Nephron (organoid): ENCODE measurements at regions not wholly inside any gene's neighbourhood (a gene's known extent, or its start where the extent isn't known, plus 50 kb on each side); places are given as distances from the start of the nearest gene placed in this dataset.

Experiments used
- H3K27ac Mint-ChIP-seq, 3 experiments: 2 replicates each; pipeline ENCODE4 v1.8.0; 2020; ENCODE audit warnings: mixed read lengths in 3 of 3, mild to moderate bottlenecking in 2 of 3, moderate library complexity in 1 of 3
- H3K27me3 Mint-ChIP-seq: 2 replicates; pipeline ENCODE4 v1.8.0; 2021; ENCODE audit warnings: low read depth, mild to moderate bottlenecking, moderate library complexity, mixed read lengths
- H3K36me3 Mint-ChIP-seq: 2 replicates; pipeline ENCODE4 v1.8.0; 2020; ENCODE audit warnings: low read depth, mixed read lengths
- H3K4me1 Mint-ChIP-seq: 2 replicates; pipeline ENCODE4 v1.8.0; 2020; ENCODE audit warnings: mixed read lengths
- H3K4me3 Mint-ChIP-seq, 3 experiments: 2 replicates each; pipeline ENCODE4 v1.8.0; 2020; ENCODE audit warnings: mild to moderate bottlenecking in 3 of 3, mixed read lengths in 3 of 3, moderate library complexity in 2 of 3
- H3K9me3 Mint-ChIP-seq: 2 replicates; pipeline ENCODE4 v1.8.0; 2020; ENCODE audit warnings: mixed read lengths
- CTCF ChIP-seq, 3 experiments: fragments of 200-600 bp; sonication (generic); IDR thresholded peaks; one replicate each; pipeline ENCODE4 v1.5.0; 2021; ENCODE audit warnings: antibody characterized with exemption in 3 of 3; ENCODE audit not compliant: unreplicated experiment in 3 of 3

DNA sequence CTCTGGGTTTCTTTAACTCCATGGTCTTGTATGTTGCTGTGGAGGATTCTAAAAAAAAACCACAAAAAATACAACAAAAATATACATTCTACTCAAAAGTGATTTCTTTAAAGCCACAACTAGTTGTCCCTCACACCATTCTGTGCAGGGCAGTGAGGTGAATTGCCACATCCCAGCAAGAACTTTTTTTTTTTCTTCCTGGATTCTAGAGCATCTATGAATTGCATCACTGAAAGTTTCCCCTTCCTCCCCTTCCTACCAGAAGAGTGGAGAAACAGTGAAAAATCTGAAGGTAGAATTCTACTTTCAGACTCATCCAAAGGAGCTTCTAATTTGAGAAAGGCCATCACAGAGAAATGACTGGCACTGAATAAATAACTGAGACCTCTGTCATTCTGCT, 395.3 kb downstream of the AEBP2 start:
- Mint-ChIP-seq H3K36me3 (no peaks in the 10 kb centered on the region), H3K27me3 (no peaks in the 10 kb centered on the region), H3K4me1 (peaks cover 12% of the 10 kb centered on the region), H3K9me3 (peaks cover 5% of the 10 kb centered on the region), H3K27ac (peak overlapping the region; percentile 4 to 64 (median 14)), H3K4me3 (no peak overlapping the region)
- TF ChIP-seq CTCF (IDR thresholded peaks at IDR 0.05; ENCODE audit: unreplicated experiment in 3 of 3), result no peak

GRCh38 chr12:19836056-19836455, 396.8 kb downstream of the AEBP2 start:
- Mint-ChIP-seq H3K36me3 (no peaks in the 10 kb centered on the region), H3K4me3 (no peak overlapping the region), H3K27me3 (no peaks in the 10 kb centered on the region), H3K9me3 (peaks cover 5% of the 10 kb centered on the region), H3K4me1 (peaks cover 4% of the 10 kb centered on the region), H3K27ac (peak overlapping the region in 1 of 3 experiments; percentile 7)
- no peak for TF ChIP-seq CTCF (IDR thresholded peaks at IDR 0.05; ENCODE audit: unreplicated experiment in 3 of 3)

DNA sequence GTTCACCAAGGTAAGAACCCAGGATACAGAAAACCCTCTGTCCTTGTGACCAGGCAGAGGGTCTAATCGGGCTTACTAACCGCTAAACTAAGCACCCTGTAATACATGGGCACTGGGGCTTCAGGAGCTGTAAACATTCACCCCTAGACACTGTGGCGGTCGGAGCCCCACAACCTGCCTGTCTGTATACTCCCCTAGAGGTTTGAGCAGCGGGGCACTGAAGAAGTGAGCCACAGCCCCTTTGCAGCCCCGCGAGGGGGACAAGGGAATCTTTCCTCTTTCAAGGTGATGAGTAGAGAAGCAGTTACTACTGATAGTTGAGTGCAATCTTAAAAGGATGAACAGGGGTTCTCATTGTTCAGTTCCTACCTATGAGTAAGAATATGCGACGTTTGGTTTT, 397.2 kb downstream of the AEBP2 start:
- Mint-ChIP-seq H3K27me3 (no peaks in the 10 kb centered on the region), H3K4me3 (no peak overlapping the region), H3K9me3 (peaks cover 5% of the 10 kb centered on the region), H3K4me1 (peaks cover 4% of the 10 kb centered on the region), H3K36me3 (no peaks in the 10 kb centered on the region), H3K27ac (no peak overlapping the region)
- no peak for TF ChIP-seq CTCF (IDR thresholded peaks at IDR 0.05; ENCODE audit: unreplicated experiment in 3 of 3)

DNA sequence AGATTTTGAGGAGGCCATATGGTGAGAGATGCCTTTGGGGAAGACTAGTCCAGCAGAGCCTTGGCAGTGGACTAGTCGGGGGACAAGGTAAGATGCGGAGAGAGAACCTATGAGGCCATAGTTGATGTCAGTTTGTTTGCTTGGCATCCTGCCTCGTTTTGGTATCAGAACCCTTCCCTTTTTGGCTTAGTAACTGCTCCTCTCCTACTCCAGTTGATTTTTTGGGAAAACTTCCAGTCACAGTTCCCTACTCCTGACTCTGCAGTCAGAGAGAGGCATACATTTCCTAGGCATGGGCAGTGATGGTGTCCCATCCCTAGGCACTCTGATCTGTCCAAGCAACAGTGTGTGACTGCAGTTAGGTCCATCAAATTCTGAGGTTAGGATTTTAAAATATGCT, 398.3 kb downstream of the AEBP2 start:
- TF ChIP-seq CTCF (IDR thresholded peaks at IDR 0.05; ENCODE audit: unreplicated experiment in 3 of 3), result no peak

GRCh38 chr12:19841451-19841850, 402.2 kb downstream of the AEBP2 start:
- Mint-ChIP-seq H3K4me1 (peaks cover 15% of the 10 kb centered on the region), H3K27ac (peak overlapping the region in 1 of 3 experiments; percentile 72), H3K4me3 (no peak overlapping the region), H3K27me3 (no peaks in the 10 kb centered on the region), H3K36me3 (no peaks in the 10 kb centered on the region), H3K9me3 (peaks cover 6% of the 10 kb centered on the region)
- no peak for TF ChIP-seq CTCF (IDR thresholded peaks at IDR 0.05; ENCODE audit: unreplicated experiment in 3 of 3)

More for the DNA sequence above, 398.3 kb downstream of the AEBP2 start:
- Mint-ChIP-seq H3K36me3 (no peaks in the 10 kb centered on the region), H3K27me3 (no peaks in the 10 kb centered on the region), H3K4me1 (peaks cover 11% of the 10 kb centered on the region), H3K4me3 (no peak overlapping the region), H3K9me3 (peaks cover 5% of the 10 kb centered on the region), H3K27ac (no peak overlapping the region)

DNA sequence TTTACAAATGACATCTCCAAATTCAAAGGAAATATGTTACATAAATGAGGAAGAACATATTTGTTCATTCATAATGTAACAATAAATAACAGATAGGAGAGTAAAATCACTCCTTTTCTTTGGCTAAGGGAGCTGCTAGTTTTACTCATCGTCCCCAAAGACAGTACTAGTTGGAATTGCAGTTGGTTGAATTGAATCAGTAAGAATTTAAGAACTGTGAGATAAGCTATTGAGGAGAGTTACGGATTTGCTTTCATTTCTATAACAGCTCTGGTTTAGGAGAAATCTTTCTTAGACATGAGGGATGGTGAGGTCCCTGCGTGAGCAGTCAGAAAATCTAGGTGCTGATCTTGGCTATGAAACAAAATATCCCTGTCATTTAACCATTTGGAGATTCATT, 402.8 kb downstream of the AEBP2 start:
- no peaks in the 10 kb centered on the region for H3K27me3 Mint-ChIP-seq
- peaks cover 6% of the 10 kb centered on the region for H3K9me3 Mint-ChIP-seq
- peak overlapping the region in 1 of 3 experiments; percentile 37 for H3K4me3 Mint-ChIP-seq
- no peaks in the 10 kb centered on the region for H3K36me3 Mint-ChIP-seq
- peaks cover 20% of the 10 kb centered on the region for H3K4me1 Mint-ChIP-seq
- peak overlapping the region; percentile 11 to 74 (median 72) for H3K27ac Mint-ChIP-seq
- TF ChIP-seq CTCF (IDR thresholded peaks at IDR 0.05; ENCODE audit: unreplicated experiment in 3 of 3), result no peak
